K562 (cell line): ENCODE measurements at regions not wholly inside any gene's neighbourhood (a gene's known extent, or its start where the extent isn't known, plus 50 kb on each side); places are given as distances from the start of the nearest gene placed in this dataset.

Experiments
- CBX5 ChIP-seq: IDR thresholded peaks from 2 replicates; pipeline ENCODE4 v1.6.1; 2014; ENCODE audit warnings: low read depth, borderline replicate concordance
- HINFP ChIP-seq: fragments of 450-650 bp; conservative IDR thresholded peaks from 2 replicates; pipeline ENCODE4 v1.6.1; 2016; ENCODE audit warnings: missing genetic modification characterization, low read depth, mild to moderate bottlenecking, control low read depth, missing compliant biosample characterization
- JUND ChIP-seq, 2 experiments: IDR thresholded peaks; 2 replicates in 1 of 2; 3 replicates in 1 of 2; pipeline ENCODE4 v1.6.1; 2011; ENCODE audit warnings: borderline replicate concordance in 2 of 2, low read depth in 2 of 2, low read length in 2 of 2, improper control_type of control experiment in 1 of 2, missing biosample characterization in 1 of 2, missing genetic modification characterization in 1 of 2, missing genetic modification reagents in 1 of 2
- POLR2A ChIP-seq: fragments of 450-650 bp; conservative IDR thresholded peaks from 2 replicates; pipeline ENCODE4 v1.6.1; 2016
- SMAD3 ChIP-seq: fragments of 450-650 bp; formaldehyde crosslinking; conservative IDR thresholded peaks from 2 replicates; pipeline ENCODE4 v1.4.0; 2020; ENCODE audit warnings: mild to moderate bottlenecking
- SMC3 ChIP-seq: conservative IDR thresholded peaks from 2 replicates; pipeline ENCODE4 v1.6.1; 2011; ENCODE audit warnings: low read depth, low read length, improper control_type of control experiment; ENCODE audit not compliant: insufficient read depth
- STAT5B ChIP-seq: fragments of 250-450 bp; sonication (Bioruptor Pico); IDR thresholded peaks from 2 replicates; pipeline ENCODE4 v1.8.0; 2021; ENCODE audit warnings: mild to moderate bottlenecking, inconsistent platforms
- TEAD2 ChIP-seq: fragments of 450-650 bp; IDR thresholded peaks from 2 replicates; pipeline ENCODE4 v1.6.1; 2016; ENCODE audit warnings: missing genetic modification characterization, control low read depth, missing compliant biosample characterization
- XRCC5 ChIP-seq: fragments of 200-400 bp; formaldehyde crosslinking; IDR thresholded peaks from 2 replicates; pipeline ENCODE4 v1.6.1; 2017; ENCODE audit warnings: low read depth, mild to moderate bottlenecking, low read length
- ZNF644 ChIP-seq: fragments of 200-800 bp; sonication (Bioruptor generic); IDR thresholded peaks from 2 replicates; pipeline ENCODE4 v1.6.1; 2016; ENCODE audit warnings: low read depth, missing genetic modification characterization, missing compliant biosample characterization

GRCh38 chr2:204415406-204416181, 129.7 kb upstream of the PARD3B start:
- no peak for TF ChIP-seq CBX5
- no peak for TF ChIP-seq XRCC5
- TF ChIP-seq SMC3 = no peak
- no peak for TF ChIP-seq JUND (IDR thresholded peaks at IDR 0.05; ENCODE audit: borderline replicate concordance, low read depth, low read length)
- TF ChIP-seq JUND (tag; IDR thresholded peaks at IDR 0.05; ENCODE audit: borderline replicate concordance, low read depth, low read length) = no peak
- no peak for TF ChIP-seq STAT5B (CRISPR knock-in tag)
- no peak for TF ChIP-seq HINFP (tag)
- TF ChIP-seq SMAD3 (CRISPR knock-in tag) = no peak
- no peak for TF ChIP-seq TEAD2
- TF ChIP-seq POLR2A = no peak
- TF ChIP-seq ZNF644 (tag) = no peak
